SK-N-MC (cell line): ENCODE measurements at regions not wholly inside any gene's neighbourhood (a gene's known extent, or its start where the extent isn't known, plus 50 kb on each side); places are given as distances from the start of the nearest gene placed in this dataset.

ENCODE experiments used
- EZH2 ChIP-seq: fragments of 200-600 bp; sonication (generic); IDR thresholded peaks from one replicate; pipeline ENCODE4 v1.6.1; 2017; ENCODE audit warnings: antibody characterized with exemption
- POLR2AphosphoS5 ChIP-seq: IDR thresholded peaks from 2 replicates; pipeline ENCODE4 v1.6.1; 2012; ENCODE audit warnings: mild to moderate bottlenecking, low read depth, low read length, borderline replicate concordance

DNA sequence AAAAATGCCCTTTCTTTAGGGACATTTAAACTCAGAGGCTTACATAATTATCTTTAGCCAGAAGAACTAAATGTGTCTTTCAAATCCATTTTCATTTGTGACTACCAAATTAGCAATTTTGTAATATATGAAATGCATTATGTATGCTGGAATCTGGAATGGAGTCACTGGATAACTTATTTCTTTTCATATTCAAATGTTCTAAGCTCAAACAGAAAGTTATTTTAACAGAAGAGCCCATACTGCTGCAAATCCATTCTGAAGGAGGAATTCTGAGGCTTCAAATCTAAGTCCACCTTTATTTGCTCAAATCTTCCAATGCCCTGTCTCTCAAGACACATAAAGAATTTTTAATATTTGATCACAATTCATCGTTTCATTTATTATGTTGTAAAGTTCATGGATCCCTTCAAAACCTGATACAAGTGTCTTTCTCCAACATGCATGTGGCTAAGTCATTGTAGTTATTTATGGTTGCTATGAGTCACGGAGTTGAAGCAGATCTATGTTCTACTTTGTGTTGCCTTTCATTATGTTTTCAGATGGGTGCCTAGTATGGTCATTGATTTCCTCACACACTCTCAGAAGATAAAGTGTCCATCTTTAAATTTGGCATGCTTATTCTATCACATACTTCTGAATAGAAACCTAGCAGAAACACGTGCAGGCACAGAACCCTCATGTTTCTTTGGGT is 214.8 kb upstream of the GCFC2 start:
- no peak for TF ChIP-seq EZH2
- TF ChIP-seq POLR2AphosphoS5, result no peak
